ENCODE measurements at regions not wholly inside any gene's neighbourhood (a gene's known extent, or its start where the extent isn't known, plus 50 kb on each side); places are given as distances from the start of the nearest gene placed in this dataset.

DNA sequence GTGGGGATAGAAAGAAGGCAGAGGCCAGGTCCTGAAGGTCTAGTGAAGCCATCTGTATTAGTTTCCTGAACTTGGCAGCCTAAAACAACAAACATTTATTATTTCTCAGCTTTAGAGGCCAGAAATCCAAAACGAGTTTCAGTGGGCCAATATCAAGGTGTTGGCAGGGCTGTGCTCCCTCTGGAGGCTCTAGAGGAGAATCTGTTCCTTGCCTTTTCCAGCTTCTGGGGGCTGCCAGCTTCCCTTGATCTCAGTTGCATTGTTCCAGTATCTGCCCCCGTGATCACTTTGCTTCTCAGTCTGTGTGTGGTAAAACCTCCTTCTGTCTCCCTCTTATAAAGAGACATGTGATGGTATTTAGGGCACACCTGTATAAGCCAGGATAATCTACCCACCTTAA is 82.4 kb downstream of the MAFB start:
- no peak for DNase-seq (ENCODE audit: low read depth)
- no peak overlapping the region for H3K4me3 ChIP-seq (ENCODE audit: control insufficient read depth, low read depth, low read length)
- TF ChIP-seq, protein P1, sequence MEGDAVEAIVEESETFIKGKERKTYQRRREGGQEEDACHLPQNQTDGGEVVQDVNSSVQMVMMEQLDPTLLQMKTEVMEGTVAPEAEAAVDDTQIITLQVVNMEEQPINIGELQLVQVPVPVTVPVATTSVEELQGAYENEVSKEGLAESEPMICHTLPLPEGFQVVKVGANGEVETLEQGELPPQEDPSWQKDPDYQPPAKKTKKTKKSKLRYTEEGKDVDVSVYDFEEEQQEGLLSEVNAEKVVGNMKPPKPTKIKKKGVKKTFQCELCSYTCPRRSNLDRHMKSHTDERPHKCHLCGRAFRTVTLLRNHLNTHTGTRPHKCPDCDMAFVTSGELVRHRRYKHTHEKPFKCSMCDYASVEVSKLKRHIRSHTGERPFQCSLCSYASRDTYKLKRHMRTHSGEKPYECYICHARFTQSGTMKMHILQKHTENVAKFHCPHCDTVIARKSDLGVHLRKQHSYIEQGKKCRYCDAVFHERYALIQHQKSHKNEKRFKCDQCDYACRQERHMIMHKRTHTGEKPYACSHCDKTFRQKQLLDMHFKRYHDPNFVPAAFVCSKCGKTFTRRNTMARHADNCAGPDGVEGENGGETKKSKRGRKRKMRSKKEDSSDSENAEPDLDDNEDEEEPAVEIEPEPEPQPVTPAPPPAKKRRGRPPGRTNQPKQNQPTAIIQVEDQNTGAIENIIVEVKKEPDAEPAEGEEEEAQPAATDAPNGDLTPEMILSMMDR (IDR thresholded peaks at IDR 0.05; ENCODE audit: control insufficient read depth, insufficient read depth, low read depth, low read length, missing control alignments), result no peak

- H3K4me3 ChIP-seq (ENCODE audit: control insufficient read depth, low read depth, low read length), result no peak overlapping the region
- no peak for DNase-seq (ENCODE audit: low read depth)
- TF ChIP-seq, protein P1 (IDR thresholded peaks at IDR 0.05; ENCODE audit: control insufficient read depth, insufficient read depth, low read depth, low read length, missing control alignments), result no peak
Observed at GRCh38 chr20:40606237-40606636, 82.8 kb downstream of the MAFB start.

DNA sequence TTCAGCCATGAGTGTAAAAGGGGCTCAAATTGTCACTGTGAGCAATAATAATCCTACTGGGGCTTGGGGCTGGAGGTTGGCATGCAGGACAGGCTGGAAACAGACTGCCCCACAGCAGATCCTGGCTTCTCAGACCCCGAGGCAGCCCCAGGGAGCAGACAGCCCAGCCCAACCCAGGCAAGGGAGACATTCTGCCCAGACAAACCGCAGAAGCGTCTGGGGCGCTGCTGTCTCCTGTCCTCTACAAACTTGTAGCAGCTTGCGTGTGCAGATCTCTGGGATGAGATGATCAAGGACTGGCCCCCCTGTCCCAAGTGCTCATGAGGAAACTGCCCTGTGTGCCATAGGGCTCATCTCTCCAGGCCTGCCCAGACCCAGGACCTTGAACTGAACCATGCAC is 84.6 kb downstream of the MAFB start:
- TF ChIP-seq, protein P1 (IDR thresholded peaks at IDR 0.05; ENCODE audit: control insufficient read depth, insufficient read depth, low read depth, low read length, missing control alignments), result no peak
- no peak overlapping the region for H3K4me3 ChIP-seq (ENCODE audit: control insufficient read depth, low read depth, low read length)
- no peak for DNase-seq (ENCODE audit: low read depth)

DNA sequence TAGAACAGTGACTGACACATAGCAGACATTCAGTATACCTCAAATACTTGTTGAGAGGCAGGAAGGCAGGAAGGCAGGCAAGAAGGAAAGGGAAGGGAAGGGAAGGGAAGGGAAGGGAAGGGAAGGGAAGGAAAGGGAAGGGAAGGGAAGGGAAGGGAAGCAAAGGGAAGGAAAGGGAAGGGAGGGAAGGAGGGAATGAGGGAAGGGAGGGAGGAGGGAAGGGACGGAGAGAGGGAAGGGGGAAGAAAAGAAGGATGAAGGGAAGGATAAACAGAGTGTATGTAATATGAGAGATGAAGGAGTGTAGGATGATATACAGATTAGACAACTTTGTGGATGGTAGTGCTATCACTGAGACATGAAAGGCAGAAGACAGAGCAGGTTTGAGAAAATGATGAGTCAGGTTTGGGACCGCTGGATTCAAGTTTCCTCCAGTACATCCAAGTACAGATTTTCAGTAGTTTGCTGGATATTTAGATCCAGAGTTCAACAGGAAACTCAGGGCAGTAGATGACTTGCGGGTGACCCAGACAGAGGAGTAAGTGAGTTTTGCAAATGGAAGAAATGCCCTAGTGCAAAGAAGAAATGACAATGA is 85.9 kb downstream of the MAFB start:
- DNase-seq (ENCODE audit: low read depth), result no peak
- TF ChIP-seq, protein P1 (IDR thresholded peaks at IDR 0.05; ENCODE audit: control insufficient read depth, insufficient read depth, low read depth, low read length, missing control alignments), result no peak
- H3K4me3 ChIP-seq (ENCODE audit: control insufficient read depth, low read depth, low read length), result no peak overlapping the region

DNA sequence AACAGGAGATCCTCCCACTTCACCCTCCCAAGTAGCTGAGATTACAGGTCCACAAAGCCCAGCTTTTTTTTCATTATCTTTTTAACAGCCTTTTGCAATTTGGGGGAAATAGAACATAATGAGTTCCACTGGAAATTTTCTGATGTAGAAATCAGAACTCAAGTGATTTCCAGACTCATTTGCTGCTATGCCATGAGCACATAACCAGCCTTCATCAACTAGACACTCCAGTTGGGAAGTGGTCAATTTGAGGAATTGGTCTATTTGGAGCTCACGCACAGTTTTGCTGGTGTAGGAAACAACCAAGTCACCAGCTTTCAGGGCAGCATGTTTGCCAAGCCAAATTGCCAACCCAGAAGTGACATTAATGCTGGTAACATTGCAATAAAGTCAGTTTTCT is 86.7 kb downstream of the MAFB start:
- H3K4me3 ChIP-seq (ENCODE audit: control insufficient read depth, low read depth, low read length), result no peak overlapping the region
- DNase-seq (ENCODE audit: low read depth), result no peak
- TF ChIP-seq, protein P1 (IDR thresholded peaks at IDR 0.05; ENCODE audit: control insufficient read depth, insufficient read depth, low read depth, low read length, missing control alignments), result no peak

DNA sequence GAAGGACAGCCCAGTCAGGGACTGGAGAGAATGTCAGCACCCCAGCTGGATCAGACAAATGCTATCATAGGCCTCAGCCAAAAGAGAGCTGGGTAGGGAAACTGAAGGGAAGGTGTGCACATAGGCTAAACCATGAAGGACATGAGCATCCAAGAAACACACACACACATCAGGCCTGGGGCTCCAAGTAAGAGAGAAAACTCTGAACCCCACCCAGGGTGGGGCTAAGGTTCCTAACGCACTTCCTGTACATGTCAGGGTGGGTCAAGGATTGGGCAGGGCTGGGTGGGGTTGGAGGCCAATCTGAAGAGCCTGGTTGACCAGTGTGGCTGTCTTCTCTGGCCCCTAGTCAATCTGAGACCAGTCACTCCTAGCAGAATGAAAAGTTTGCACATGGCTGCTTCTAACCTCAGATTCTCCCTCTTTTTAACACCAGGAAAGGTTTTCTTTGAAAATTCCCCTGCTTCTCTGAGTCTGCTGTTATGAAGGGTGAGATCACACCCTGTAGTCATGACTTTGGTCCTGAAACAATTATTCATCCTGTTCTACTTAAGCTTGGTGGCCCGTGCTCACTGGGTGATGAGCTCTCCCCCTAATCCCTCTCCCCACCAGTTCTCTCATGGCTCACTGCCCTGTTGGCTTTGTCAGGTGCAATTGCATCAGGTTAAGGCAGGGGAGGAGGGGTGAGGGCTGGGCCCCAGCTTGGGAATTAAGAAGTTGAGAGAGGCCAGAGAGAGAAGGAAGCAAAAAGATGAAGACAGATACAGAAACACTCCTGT is 88.4 kb downstream of the MAFB start:
- DNase-seq (ENCODE audit: low read depth), result no peak

More for the DNA sequence above, 88.4 kb downstream of the MAFB start:
- no peak overlapping the region for H3K4me3 ChIP-seq (ENCODE audit: control insufficient read depth, low read depth, low read length)
- TF ChIP-seq, protein P1 (IDR thresholded peaks at IDR 0.05; ENCODE audit: control insufficient read depth, insufficient read depth, low read depth, low read length, missing control alignments), result no peak
